ENCODE measurements at regions not wholly inside any gene's neighbourhood (a gene's known extent, or its start where the extent isn't known, plus 50 kb on each side); places are given as distances from the start of the nearest gene placed in this dataset.

DNA sequence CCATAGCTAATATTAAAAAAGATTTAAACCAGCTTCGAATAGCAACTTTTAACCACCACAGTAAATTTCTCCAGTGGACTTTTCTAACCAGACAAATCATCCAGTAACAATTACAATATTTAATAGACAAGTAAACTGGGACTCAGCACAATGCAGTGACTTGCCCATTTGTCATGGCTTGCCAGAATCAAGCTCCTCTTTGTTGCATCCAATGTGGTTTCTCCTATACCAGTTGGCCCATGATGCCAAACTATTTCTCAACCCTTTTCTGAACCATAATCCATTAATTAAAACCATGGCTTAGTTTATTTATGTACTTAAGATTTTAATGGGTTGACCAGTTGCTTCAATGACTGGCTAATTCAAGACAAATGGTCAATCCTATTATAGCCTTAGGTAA, 64.4 kb downstream of the DIO2 start:
- FAIRE-seq = no peak
- DNase-seq (ENCODE audit: insufficient read length, low spot score) = no peak

DNA sequence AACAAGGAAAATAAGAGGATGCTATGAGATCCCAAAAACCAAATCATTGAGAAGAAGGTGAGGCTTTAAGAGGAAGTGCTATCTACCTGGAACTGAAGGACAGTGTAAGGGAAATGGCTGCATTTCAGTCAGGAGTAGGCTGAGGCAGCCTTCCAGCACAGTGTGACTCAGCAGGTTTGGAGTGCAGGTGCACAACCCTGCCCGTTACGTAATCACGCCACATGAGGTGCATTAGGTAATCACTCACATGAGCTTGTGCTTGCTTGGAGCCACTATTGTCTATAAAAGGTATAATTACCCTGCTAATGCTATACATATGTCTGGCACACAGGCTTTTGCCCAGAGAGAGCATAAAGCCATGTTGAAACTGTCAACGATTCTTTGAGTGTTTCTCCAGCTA, 74.9 kb downstream of the DIO2 start:
- FAIRE-seq (no peak), DNase-seq (ENCODE audit: insufficient read length, low spot score) (no peak)

DNA sequence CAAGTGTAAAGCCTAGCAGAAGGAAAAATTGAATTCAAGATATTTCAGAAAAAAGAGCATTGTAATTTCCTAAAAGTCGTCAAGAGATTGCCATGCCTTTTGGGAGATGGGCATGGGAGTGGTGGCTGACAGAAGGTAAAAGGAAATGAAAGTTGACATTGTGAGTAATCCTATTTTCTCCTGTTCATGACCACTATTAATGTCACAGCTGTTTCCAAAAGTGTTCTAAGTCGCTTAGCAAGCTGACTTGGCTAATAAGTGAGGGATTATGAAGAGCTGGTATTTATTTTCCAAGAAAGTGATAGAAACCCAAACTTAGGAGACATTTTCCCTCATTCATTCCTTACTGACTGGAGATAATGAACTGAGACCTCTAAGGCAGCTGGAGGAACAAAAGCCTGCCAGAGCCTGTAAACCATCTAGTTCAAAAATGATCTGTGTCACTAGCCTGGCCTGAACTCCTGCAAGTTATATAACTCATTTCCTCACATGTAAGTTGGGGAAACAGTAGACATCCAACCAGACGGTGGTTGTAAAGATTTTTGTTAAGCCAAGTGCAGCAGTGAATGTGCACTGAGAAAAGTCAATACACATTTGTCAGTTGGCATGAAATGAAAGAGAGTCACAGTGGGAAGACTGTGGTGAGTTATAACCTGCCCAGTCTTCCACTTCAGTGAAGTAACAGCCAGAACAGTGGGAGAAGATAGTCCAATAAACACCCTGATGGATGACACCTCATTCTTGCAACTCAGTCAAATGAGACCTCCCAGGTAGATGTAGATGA, 75.8 kb downstream of the DIO2 start:
- DNase-seq (ENCODE audit: insufficient read length, low spot score) (no peak), FAIRE-seq (no peak)

DNA sequence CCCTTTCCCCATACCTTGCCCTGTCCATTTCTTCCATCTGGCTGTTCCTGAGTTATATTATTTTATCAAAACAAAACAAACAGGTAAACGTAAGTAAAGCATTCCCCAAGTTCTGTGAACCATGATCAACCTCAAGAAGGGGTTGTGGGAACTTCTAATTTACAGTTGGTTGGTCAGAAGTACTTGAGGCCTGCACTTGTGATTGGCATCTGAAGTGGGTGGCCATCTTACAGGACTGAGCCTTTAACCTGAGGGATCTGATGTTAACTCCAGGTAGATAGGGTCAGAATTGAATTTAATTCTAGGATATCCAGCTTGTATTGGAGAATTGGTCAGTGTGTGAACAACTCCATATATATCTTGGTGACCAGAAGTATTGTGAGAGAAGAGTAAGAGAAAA, 77.0 kb downstream of the DIO2 start:
- FAIRE-seq (no peak), DNase-seq (ENCODE audit: insufficient read length, low spot score) (no peak)

DNA sequence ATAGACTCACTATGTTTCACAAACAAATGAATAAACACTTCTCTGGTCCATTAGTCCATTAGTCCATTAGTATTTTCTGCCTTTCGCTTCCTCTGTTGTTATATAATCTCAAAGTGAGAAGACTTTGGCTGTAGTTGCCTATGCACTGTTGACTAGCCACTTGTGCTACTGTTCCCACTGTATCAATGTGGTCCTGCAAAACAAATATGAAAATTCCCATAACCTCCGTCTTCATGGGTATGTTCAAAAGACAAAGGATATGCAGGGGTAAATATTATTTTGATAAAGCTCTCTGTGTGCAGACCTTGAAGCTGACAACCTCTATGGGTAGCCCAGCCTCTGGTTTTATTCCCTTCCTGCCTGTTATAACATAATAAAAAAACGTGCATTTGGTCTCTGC, 77.8 kb downstream of the DIO2 start:
- FAIRE-seq (no peak), DNase-seq (ENCODE audit: insufficient read length, low spot score) (no peak)

DNA sequence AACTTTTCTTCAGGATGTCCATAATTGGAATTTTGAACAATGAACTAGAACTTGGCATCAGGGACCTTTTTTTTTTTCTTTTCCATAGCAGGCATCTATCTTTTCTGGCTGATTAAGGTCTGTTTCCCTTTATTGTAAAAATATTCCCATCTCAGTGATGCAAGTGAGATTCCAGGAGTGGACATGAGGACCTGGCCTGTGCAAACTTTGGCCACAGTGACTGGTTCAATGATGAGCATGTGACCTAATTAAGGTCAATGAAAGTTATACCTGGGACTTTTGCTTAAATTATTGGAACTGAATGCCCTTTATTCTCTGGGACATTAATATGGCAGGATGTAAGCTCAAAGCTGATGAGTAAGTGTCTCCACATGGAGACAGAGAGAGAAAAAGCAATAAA, 83.8 kb downstream of the DIO2 start:
- FAIRE-seq = no peak
- no peak for DNase-seq (ENCODE audit: insufficient read length, low spot score)

DNA sequence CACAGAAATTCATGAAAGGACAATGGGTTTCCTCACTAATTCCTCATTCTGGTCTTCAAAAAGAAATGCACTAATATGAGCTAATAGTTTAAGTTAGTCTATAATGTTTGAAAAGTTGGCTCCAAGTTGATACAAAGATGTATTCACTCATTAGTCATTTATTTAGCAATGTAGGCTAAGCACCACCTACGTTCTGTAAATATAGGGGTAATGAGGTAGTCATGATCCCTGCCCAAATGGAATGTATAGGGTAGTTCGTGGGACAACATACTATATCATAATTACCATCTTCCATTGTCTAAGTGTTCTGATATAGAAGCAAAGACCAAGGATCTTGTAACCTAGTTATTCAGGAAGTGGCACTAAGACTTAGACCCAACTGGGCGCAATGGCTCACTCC, 86.5 kb downstream of the DIO2 start:
- FAIRE-seq = no peak

DNA sequence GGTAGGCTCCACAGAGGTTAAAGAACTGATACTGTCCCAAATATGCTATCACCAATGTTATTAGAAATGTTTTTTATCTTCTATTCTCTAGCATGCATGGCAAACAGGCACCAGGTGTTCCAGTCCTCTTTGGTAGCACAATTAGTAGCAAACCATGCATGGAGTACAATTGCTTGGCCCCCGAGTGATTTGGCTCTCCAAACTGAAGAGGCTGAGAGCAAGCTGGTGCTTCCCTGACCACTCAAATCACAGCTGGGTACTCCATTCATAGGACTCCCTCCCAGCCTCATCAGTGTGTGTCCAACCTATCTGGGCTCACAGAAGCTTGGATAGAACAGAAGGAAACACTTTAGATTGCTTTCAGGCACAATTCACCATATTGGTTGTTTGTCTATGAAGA, 93.4 kb downstream of the DIO2 start:
- no peak for FAIRE-seq
- DNase-seq (ENCODE audit: insufficient read length, low spot score) = no peak

More for the DNA sequence above, 86.5 kb downstream of the DIO2 start:
- no peak for DNase-seq (ENCODE audit: insufficient read length, low spot score)

DNA sequence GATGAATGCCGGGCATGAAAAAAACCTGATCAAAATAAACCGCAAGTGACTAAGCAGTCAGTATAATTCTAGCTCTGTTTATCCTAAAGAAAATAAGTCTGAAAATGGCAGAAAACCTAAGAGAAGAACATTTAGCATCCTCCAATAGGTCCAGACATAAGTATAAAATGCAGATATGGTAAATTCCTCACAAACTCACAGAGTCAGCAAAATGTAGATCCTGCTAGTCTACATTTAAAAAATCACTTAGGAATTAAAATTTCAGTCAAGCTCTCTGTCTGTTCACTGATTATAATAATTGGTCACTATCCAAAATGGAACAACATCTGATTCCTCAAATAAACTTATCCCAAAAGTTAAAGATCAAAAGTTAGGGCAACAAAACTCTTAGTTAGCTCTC, 95.1 kb downstream of the DIO2 start:
- no peak for DNase-seq (ENCODE audit: insufficient read length, low spot score)
- no peak for FAIRE-seq

DNA sequence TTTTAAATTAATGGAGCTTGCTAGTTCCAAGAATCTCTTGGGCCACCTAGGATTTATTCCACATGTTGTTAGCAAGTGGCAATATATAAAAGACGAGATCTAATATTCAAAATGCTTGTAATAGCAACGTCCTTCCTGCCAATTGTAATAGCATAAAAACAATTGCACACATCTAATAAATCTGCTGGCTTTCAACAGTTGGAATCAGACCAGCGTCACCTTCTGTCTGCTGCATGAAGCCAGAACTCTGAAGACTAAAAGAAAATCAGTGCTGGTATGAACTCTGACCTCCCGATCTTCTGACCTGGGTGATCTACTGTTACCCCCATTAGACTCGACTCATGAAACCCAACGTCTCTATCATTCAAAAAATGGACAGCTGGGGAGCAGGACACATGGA, 100.6 kb downstream of the DIO2 start:
- no peak for DNase-seq (ENCODE audit: insufficient read length, low spot score)
- no peak for FAIRE-seq

DNA sequence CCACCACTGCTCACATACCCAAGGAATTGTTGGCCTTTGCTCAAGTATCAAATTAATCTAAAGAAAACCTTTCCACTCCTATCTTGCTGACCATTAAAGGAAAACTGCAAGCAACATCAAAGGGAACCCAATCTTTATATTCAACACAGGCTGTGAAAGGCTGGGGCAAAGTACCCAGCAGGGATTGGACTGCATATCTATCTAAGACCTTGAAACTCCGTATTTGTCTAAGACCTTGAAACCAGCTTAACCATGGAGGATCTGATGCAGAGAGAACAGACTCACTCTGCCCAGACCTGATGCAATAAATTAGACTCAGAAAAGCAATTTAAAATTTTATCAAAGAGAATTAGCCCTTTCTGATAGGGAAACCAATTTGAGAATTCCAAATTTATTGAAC, 102.2 kb downstream of the DIO2 start:
- DNase-seq (ENCODE audit: insufficient read length, low spot score) (no peak), FAIRE-seq (no peak)

DNA sequence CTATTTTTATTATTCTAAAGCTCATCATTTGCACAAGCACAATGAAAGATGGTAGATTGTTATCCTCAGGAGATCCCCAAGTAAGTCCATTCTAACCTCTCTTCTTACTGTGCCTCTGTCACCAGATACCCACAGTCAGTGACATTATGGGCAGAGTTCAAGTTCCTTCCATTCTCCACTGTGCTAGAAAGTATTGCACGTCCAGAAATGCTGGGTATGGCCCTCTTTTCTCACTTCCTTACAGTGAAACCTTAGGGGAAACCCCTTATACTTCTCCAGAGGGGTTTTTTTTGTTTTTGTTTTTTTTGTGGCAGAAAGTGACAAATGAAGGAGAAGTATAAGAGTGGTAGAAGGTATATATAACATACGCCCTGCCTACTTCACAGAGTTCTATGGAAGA, 102.9 kb downstream of the DIO2 start:
- DNase-seq (ENCODE audit: insufficient read length, low spot score) (no peak), FAIRE-seq (no peak)

DNA sequence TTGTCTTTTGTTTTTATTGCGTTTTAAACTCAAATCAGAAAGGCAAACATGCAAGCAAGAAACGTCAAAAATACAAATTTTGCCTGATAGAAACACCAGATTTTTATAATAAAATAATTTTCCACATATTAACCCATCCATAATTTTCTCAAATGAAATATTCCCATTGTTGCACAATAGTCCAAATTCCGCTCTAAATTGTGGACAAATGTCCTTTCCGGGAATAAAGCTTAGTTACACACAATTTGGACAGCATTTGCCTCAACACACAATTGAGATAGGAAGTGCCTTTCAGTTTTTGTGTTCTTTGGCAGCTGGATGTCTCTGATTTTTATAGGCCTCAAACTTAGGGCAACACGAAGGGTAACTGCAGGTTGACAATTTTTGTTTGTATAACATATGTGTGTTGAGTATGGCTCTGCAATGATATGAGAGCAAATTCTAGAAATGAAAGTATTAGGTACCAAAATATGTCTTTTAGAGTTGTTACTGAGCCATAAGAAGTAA, 105.8 kb downstream of the DIO2 start:
- FAIRE-seq (no peak), DNase-seq (ENCODE audit: insufficient read length, low spot score) (no peak)

DNA sequence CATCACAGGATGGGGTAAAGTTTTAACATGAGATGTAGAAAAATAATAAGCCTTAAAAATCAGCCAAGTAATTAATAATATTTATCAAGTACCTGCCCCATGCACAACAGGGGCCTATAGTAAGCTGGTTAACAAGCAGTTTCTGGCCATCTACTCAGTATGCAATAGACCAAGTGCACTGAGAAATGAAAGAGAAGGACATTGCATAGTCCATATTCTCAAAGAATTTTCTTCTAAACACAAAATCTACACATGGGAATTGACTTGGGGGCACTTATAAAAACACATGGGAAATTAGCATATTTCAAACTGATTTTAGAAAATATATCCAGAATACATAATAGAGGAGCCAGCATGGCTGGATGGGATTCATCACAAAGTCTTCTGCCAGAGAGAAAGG, 109.5 kb downstream of the DIO2 start:
- no peak for FAIRE-seq

DNA sequence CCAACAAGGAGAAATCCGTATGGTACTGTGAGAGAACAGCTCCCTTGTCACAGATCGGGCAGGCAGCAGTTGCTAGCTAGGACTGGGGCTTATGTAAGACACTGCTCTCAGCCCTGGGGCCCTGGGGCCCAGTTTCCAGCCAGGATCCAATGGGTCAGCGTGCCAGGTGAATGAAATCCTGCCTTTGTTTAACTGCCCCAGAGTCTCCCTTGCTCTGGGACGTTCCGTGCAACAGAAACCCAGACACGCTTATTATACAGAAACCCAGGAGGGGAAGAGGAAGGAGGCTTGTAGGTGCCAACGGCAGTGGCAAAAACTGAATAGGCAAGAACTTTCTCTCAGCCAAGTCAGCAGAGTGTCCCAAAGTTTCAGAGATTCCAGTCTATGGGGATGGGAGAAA, 110.6 kb downstream of the DIO2 start:
- FAIRE-seq = no peak

More for the DNA sequence above, 109.5 kb downstream of the DIO2 start:
- DNase-seq (ENCODE audit: insufficient read length, low spot score) = no peak

DNA sequence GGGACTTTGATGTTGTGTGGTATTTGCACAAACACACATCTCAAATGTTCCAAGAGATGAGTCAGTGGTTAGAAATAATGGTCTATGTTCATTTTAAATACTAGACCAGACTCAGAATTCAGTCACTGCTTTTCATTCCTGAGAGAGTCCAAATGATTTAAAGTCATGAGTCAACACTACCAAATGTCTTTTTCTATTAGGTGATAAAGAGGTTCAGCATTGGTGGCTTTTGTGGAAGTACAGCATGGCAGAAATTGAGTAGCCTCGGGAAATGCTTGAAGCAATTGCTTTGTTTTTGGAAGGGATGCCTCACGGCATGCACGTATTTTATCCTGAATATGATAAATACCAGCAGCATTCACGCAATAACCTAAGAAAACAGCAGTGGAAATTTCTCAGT, 115.7 kb downstream of the DIO2 start:
- FAIRE-seq = no peak
- DNase-seq (ENCODE audit: insufficient read length, low spot score) = peak; percentile 42

More for the DNA sequence above, 110.6 kb downstream of the DIO2 start:
- no peak for DNase-seq (ENCODE audit: insufficient read length, low spot score)

DNA sequence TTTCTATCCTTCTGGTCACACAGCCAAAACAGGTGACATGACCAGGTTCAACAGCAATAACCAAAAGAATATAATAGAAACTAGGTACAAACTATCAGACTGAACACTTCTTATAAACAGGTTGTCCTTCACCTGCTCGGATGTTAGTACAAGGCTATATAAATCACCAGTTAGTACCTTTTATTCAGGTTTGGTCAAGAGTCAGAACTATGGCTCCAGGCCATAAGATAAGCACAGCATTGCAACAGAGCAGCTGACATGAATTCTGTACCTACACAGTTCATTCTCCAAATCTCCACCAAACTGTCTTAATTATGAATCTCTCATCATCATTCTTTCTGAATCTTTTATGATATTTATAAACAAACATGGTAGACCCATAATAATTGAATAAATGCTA, 123.9 kb downstream of the DIO2 start:
- no peak for FAIRE-seq
- no peak for DNase-seq (ENCODE audit: insufficient read length, low spot score)

DNA sequence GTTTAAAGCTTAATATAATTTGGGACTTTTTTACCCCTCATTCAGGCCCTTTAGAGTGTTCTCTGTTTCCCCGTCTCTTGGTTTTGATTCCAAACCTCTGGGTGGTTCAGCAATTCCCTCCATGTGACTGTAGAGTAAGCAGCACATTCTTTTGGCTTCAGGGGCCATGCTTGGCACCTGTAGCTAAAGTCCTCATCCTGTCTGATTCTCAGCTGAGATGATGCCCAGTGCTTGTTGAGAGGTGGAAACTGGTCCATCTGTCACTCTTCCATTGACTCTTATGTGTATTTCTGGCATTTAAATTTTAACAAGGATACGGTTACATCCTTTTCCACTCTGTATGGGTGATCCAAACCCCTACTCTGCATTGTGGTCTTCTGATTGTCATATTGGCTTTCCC, 127.1 kb downstream of the DIO2 start:
- DNase-seq (ENCODE audit: insufficient read length, low spot score) (no peak), FAIRE-seq (no peak)

DNA sequence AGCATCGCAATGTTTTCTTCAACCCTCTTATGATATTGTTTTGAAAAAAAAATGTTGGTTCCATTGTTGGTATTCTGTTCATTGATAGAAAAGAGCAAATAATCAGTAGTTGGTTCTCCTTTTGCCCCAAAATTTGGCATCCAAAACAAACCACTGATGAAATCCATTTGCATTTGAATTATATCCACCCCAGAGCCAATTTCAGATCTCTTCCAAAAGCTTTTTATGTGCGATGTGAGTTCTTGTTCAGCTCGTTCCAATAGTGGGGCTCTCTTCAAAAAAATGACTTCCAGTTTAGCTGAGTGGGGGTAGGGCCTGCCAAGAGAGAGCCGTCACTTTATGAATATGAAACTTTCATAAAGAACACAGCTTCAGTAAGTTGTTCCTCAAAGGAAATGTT, 130.7 kb downstream of the DIO2 start:
- no peak for FAIRE-seq
- DNase-seq (ENCODE audit: insufficient read length, low spot score) = no peak

DNA sequence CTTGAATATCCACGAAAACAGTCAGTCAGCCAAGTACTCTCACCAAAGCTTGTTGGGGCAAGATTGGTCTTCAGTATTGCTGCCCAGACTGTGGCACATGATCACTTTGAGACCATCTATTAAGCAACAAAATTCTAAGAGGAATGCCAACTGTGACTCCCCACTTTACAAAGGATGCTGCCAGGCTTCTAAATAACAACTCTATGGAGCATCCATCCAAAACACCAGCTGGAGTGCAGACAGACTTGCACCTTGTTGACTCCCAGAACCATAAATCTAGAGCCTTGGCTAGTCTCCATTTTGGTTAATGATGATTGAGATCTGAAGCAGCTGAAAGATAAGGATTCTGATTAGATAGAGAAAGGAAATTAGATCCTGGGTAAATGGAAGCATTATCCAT, 132.8 kb downstream of the DIO2 start:
- FAIRE-seq (no peak), DNase-seq (ENCODE audit: insufficient read length, low spot score) (no peak)

DNA sequence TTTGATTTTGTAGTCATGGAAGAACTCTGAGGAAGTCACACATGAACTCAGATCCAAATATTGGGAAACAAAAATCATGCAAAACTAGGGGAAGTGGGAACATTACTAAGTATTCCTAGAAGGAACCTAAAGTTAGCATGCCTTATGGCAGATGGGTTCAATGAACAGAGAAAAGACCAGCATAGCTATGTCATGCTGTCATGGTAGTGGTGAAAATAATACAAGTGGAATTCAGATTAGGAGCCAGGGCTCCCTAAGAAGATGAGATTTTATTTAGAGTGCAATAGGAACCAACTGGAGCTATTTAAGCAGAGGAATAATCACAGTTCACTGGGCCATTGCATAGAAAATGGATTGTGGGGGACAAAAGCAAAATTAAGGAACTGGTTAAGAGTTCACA, 134.0 kb downstream of the DIO2 start:
- DNase-seq (ENCODE audit: insufficient read length, low spot score) (no peak), FAIRE-seq (no peak)

DNA sequence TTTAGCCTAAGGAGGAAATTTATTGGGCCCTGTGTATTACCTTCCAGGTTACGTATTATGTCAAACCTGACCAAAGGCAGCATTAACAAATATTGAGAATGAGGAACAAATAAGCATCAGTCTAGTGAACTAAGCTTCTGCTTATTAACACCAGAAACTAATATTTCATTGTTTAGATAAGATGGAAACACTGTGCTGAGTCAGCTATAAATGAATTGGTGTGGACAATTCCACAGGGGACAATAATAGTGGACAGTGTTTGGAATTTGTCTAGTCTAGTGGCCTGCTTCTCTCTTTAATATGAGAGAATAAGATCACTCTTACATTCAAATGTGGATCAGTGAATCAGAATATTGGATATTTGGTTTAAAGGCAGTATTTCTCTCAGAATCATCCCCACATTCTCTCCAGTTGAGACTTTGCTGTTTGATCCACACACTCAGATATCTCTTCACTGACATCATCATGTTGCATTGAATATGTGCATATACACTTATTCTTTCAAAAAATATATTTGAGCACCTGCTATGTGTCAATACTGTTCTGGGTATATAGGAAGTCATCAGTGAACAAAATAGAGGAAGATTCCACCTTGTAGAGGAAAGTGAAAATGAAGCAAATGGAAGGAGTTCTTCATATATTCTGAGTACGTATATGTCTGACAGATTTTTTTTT, 136.3 kb downstream of the DIO2 start:
- FAIRE-seq = no peak

More for the DNA sequence above, 136.3 kb downstream of the DIO2 start:
- no peak for DNase-seq (ENCODE audit: insufficient read length, low spot score)
